ENCODE measurements at regions not wholly inside any gene's neighbourhood (a gene's known extent, or its start where the extent isn't known, plus 50 kb on each side); places are given as distances from the start of the nearest gene placed in this dataset.
A peak's percentile ranks its signal among the peaks of the same experiment; 100 is the strongest.
"Not testable (repeated sequence)": the region's sequence is repeated elsewhere in the genome, so short reads cannot be mapped to it uniquely, and the experiment has no call there.

GRCh38 chr15:92796161-92796611 is 103.9 kb upstream of the CHD2 start:
- Histone ChIP-seq H3K4me2 (ENCODE audit: low read length) (no peak overlapping the region), H3K27me3 (ENCODE audit: low read depth, low read length) (peaks cover 3% of the 10 kb centered on the region; the same call in 1 of the 2 replicates), H3K79me2 (ENCODE audit: low read length) (no peaks in the 10 kb centered on the region), H3K36me3 (replicated peaks; ENCODE audit: low read depth, low read length) (no peaks in the 10 kb centered on the region), H3K27ac (ENCODE audit: low read length) (no peak overlapping the region), H4K20me1 (ENCODE audit: insufficient read depth, low read length) (no peaks in the 10 kb centered on the region), H3K4me1 (ENCODE audit: low read length) (peaks cover 4% of the 10 kb centered on the region; the same call in 1 of the 2 replicates), H3K9me3 (ENCODE audit: insufficient read depth, low read length) (no peaks in the 10 kb centered on the region), H3K4me3 (ENCODE audit: low read length) (no peak overlapping the region), H2AFZ (ENCODE audit: low read depth, low read length) (no peak overlapping the region), H3K9ac (ENCODE audit: low read length) (no peak overlapping the region)
- no peak for TF ChIP-seq EZH2phosphoT487 (IDR thresholded peaks at IDR 0.05; ENCODE audit: low read depth)
- TF ChIP-seq CTCF (IDR thresholded peaks at IDR 0.05; ENCODE audit: low read depth, low read length) = no peak

GRCh38 chr15:92797168-92798052 is 102.7 kb upstream of the CHD2 start:
- Histone ChIP-seq H3K9me3 (ENCODE audit: insufficient read depth, low read length) (no peaks in the 10 kb centered on the region), H3K27ac (ENCODE audit: low read length) (no peak overlapping the region)

GRCh38 chr15:92800013-92800412 is 100.1 kb upstream of the CHD2 start:
- Histone ChIP-seq H3K9ac (ENCODE audit: low read length) (no peak overlapping the region), H3K36me3 (replicated peaks; ENCODE audit: low read depth, low read length) (no peaks in the 10 kb centered on the region), H2AFZ (ENCODE audit: low read depth, low read length) (no peak overlapping the region), H4K20me1 (ENCODE audit: insufficient read depth, low read length) (no peaks in the 10 kb centered on the region), H3K27ac (ENCODE audit: low read length) (no peak overlapping the region), H3K4me2 (ENCODE audit: low read length) (no peak overlapping the region), H3K79me2 (ENCODE audit: low read length) (no peaks in the 10 kb centered on the region), H3K4me3 (ENCODE audit: low read length) (no peak overlapping the region), H3K4me1 (ENCODE audit: low read length) (peaks cover 9% of the 10 kb centered on the region), H3K27me3 (ENCODE audit: low read depth, low read length) (no peaks in the 10 kb centered on the region), H3K9me3 (ENCODE audit: insufficient read depth, low read length) (no peaks in the 10 kb centered on the region)
- no peak for TF ChIP-seq EZH2phosphoT487 (IDR thresholded peaks at IDR 0.05; ENCODE audit: low read depth)
- TF ChIP-seq CTCF (IDR thresholded peaks at IDR 0.05; ENCODE audit: low read depth, low read length) = no peak

More at GRCh38 chr15:92797168-92798052, 102.7 kb upstream of the CHD2 start:
- Histone ChIP-seq H3K4me2 (ENCODE audit: low read length) (peak overlapping the region; percentile 35), H3K79me2 (ENCODE audit: low read length) (no peaks in the 10 kb centered on the region), H2AFZ (ENCODE audit: low read depth, low read length) (peak overlapping the region; percentile 79), H3K4me3 (ENCODE audit: low read length) (no peak overlapping the region), H3K36me3 (replicated peaks; ENCODE audit: low read depth, low read length) (no peaks in the 10 kb centered on the region), H3K4me1 (ENCODE audit: low read length) (peaks cover 4% of the 10 kb centered on the region; the same call in 1 of the 2 replicates), H3K9ac (ENCODE audit: low read length) (no peak overlapping the region), H4K20me1 (ENCODE audit: insufficient read depth, low read length) (no peaks in the 10 kb centered on the region), H3K27me3 (ENCODE audit: low read depth, low read length) (peaks cover 3% of the 10 kb centered on the region; the same call in 1 of the 2 replicates)
- peak; percentile 89 for TF ChIP-seq CTCF (IDR thresholded peaks at IDR 0.05; ENCODE audit: low read depth, low read length)
- no peak for TF ChIP-seq EZH2phosphoT487 (IDR thresholded peaks at IDR 0.05; ENCODE audit: low read depth)

GRCh38 chr15:92800416-92801055 is 99.6 kb upstream of the CHD2 start:
- H4K20me1 ChIP-seq (ENCODE audit: insufficient read depth, low read length); H2AFZ ChIP-seq (ENCODE audit: low read depth, low read length); H3K27me3 ChIP-seq (ENCODE audit: low read depth, low read length); H3K9ac ChIP-seq (ENCODE audit: low read length); H3K79me2 ChIP-seq (ENCODE audit: low read length); H3K9me3 ChIP-seq (ENCODE audit: insufficient read depth, low read length); H3K4me2 ChIP-seq (ENCODE audit: low read length); H3K4me1 ChIP-seq (ENCODE audit: low read length); H3K4me3 ChIP-seq (ENCODE audit: low read length); H3K36me3 ChIP-seq (replicated peaks; ENCODE audit: low read depth, low read length); H3K27ac ChIP-seq (ENCODE audit: low read length): not testable (repeated sequence)

GRCh38 chr15:92801056-92801773 is 98.9 kb upstream of the CHD2 start:
- H3K4me3 ChIP-seq (ENCODE audit: low read length); H3K9ac ChIP-seq (ENCODE audit: low read length); H3K36me3 ChIP-seq (replicated peaks; ENCODE audit: low read depth, low read length); H2AFZ ChIP-seq (ENCODE audit: low read depth, low read length); H3K4me2 ChIP-seq (ENCODE audit: low read length); H3K9me3 ChIP-seq (ENCODE audit: insufficient read depth, low read length); H3K27ac ChIP-seq (ENCODE audit: low read length); H4K20me1 ChIP-seq (ENCODE audit: insufficient read depth, low read length); H3K4me1 ChIP-seq (ENCODE audit: low read length); H3K79me2 ChIP-seq (ENCODE audit: low read length); H3K27me3 ChIP-seq (ENCODE audit: low read depth, low read length): not testable (repeated sequence)

Data from OCI-LY3 (cell line).